CD14-positive monocyte (primary cell): ENCODE measurements at regions not wholly inside any gene's neighbourhood (a gene's known extent, or its start where the extent isn't known, plus 50 kb on each side); places are given as distances from the start of the nearest gene placed in this dataset.

Experiments
- DNase-seq, 3 donors: peaks; one replicate each; pipeline ENCODE4 v3.0.0-alpha.2; 2011 to 2022
- H2AFZ ChIP-seq: 2 replicates; pipeline ENCODE4 v1.6.0; 2012; ENCODE audit warnings: mild to moderate bottlenecking, low read depth, low read length, inconsistent platforms; ENCODE audit not compliant: insufficient read depth, poor library complexity, severe bottlenecking
- H3K27ac ChIP-seq, 2 donors: 1 replicate in 1 of 2; 2 replicates in 1 of 2; pipeline ENCODE4 v1.5.1; 2012 to 2013; ENCODE audit warnings: low read length in 2 of 2, control low read depth in 1 of 2, inconsistent platforms in 1 of 2, low read depth in 1 of 2, mild to moderate bottlenecking in 1 of 2
- H3K27me3 ChIP-seq, 2 donors: one replicate each; pipeline versions ENCODE4 v1.6.0 to v1.6.1; 2011 to 2013; ENCODE audit warnings: low read length in 2 of 2; ENCODE audit not compliant: control insufficient read depth in 2 of 2, insufficient read depth in 2 of 2
- H3K36me3 ChIP-seq, 2 donors: replicated peaks in 1 of 2; 1 replicate in 1 of 2; 2 replicates in 1 of 2; pipeline versions ENCODE4 v1.5.1 to v1.6.1; 2012 to 2013; ENCODE audit warnings: low read length in 2 of 2, control low read depth in 1 of 2, inconsistent platforms in 1 of 2, mild to moderate bottlenecking in 1 of 2; ENCODE audit not compliant: insufficient read depth in 2 of 2, control insufficient read depth in 1 of 2
- H3K4me1 ChIP-seq, 2 donors: 1 replicate in 1 of 2; 2 replicates in 1 of 2; pipeline versions ENCODE4 v1.5.1 to v1.6.1; 2012 to 2013; ENCODE audit warnings: low read length in 2 of 2, control low read depth in 1 of 2, inconsistent platforms in 1 of 2, mild to moderate bottlenecking in 1 of 2, moderate library complexity in 1 of 2; ENCODE audit not compliant: insufficient read depth in 2 of 2, control insufficient read depth in 1 of 2
- H3K4me2 ChIP-seq: replicated peaks from 2 replicates; pipeline ENCODE3; 2012; ENCODE audit warnings: low read length, moderate library complexity, mild to moderate bottlenecking; ENCODE audit not compliant: poor library complexity, severe bottlenecking; ENCODE audit errors: extremely low read depth
- H3K4me3 ChIP-seq, 3 experiments: fragments of 200-600 bp in 1 of 3; sonication (generic) in 1 of 3; replicated peaks in 1 of 3; 1 replicate in 2 of 3; 2 replicates in 1 of 3; pipeline ENCODE4 v1.5.1; 2011 to 2013; ENCODE audit warnings: low read length in 3 of 3, mild to moderate bottlenecking in 3 of 3, control low read depth in 2 of 3, low read depth in 2 of 3, inconsistent platforms in 1 of 3, moderate library complexity in 1 of 3
- H3K79me2 ChIP-seq: 2 replicates; pipeline ENCODE4 v1.6.0; 2012; ENCODE audit warnings: mild to moderate bottlenecking, control low read depth, inconsistent platforms, low read length, moderate library complexity; ENCODE audit not compliant: insufficient read depth
- H3K9ac ChIP-seq: 2 replicates; pipeline ENCODE4 v1.6.0; 2017; ENCODE audit warnings: low read length, mild to moderate bottlenecking; ENCODE audit not compliant: insufficient read depth, poor library complexity, severe bottlenecking
- H3K9me3 ChIP-seq, 2 donors: replicated peaks in 1 of 2; 1 replicate in 1 of 2; 2 replicates in 1 of 2; pipeline versions ENCODE4 v1.5.1 to v1.6.1; 2012 to 2013; ENCODE audit warnings: low read length in 2 of 2, control low read depth in 1 of 2; ENCODE audit not compliant: control insufficient read depth in 1 of 2, insufficient read depth in 1 of 2
- H4K20me1 ChIP-seq: 2 replicates; pipeline ENCODE4 v1.6.0; 2012; ENCODE audit warnings: mild to moderate bottlenecking, low read length, control low read depth, moderate library complexity; ENCODE audit not compliant: insufficient read depth
- H3K27ac Mint-ChIP-seq, 7 donors: one replicate each; pipeline ENCODE4 v1.8.0; 2020; ENCODE audit warnings: mild to moderate bottlenecking in 7 of 7, mixed read lengths in 7 of 7, moderate library complexity in 6 of 7, inconsistent platforms in 2 of 7
- H3K27me3 Mint-ChIP-seq, 3 donors: one replicate each; pipeline ENCODE4 v1.8.0; 2021 to 2022; ENCODE audit warnings: low read depth in 3 of 3, mild to moderate bottlenecking in 3 of 3, mixed read lengths in 3 of 3, moderate library complexity in 3 of 3, inconsistent platforms in 1 of 3
- H3K36me3 Mint-ChIP-seq, 2 donors: one replicate each; pipeline ENCODE4 v1.8.0; 2020; ENCODE audit warnings: mixed read lengths in 2 of 2, inconsistent platforms in 1 of 2, mild to moderate bottlenecking in 1 of 2
- H3K4me1 Mint-ChIP-seq: one replicate; pipeline ENCODE4 v1.8.0; 2020; ENCODE audit warnings: mild to moderate bottlenecking, mixed read lengths
- H3K4me3 Mint-ChIP-seq, 2 donors: one replicate each; pipeline ENCODE4 v1.8.0; 2020; ENCODE audit warnings: mild to moderate bottlenecking in 2 of 2, mixed read lengths in 2 of 2, moderate library complexity in 1 of 2
- H3K9me3 Mint-ChIP-seq, 7 donors: one replicate each; pipeline ENCODE4 v1.8.0; 2020 to 2022; ENCODE audit warnings: mixed read lengths in 7 of 7, mild to moderate bottlenecking in 6 of 7, moderate library complexity in 6 of 7, inconsistent platforms in 2 of 7
- WGBS: methylation state at CpG from one replicate; pipeline ENCODE4 v1.1.5; 2013; ENCODE audit warnings: missing lambda C conversion rate; ENCODE audit not compliant: insufficient coverage; 5-methylcytosine and 5-hydroxymethylcytosine counted together
- intact Hi-C, 2 donors: fragments of 100-400 bp; cut with micrococcal nuclease; formaldehyde crosslinking; loops; one replicate each; pipeline versions ENCODE4 v1.15.0 to v1.15.1; 2023
- TF ChIP-seq, protein P1 (sequence below): fragments of 200-600 bp; IDR thresholded peaks from one replicate; pipeline ENCODE4 v1.8.0; 2022; ENCODE audit warnings: antibody characterized with exemption, mild to moderate bottlenecking

GRCh38 chr22:45103756-45104155 is 60.0 kb upstream of the NUP50 start:
- Histone ChIP-seq H3K4me2 (no peak overlapping the region), H3K4me1 (peaks cover 22 to 29% of the 10 kb centered on the region in 2 donors), H2AFZ (no peak overlapping the region), H3K9ac (no peak overlapping the region), H3K4me3 (no peak overlapping the region), H4K20me1 (no peaks in the 10 kb centered on the region), H3K36me3 (no peaks in the 10 kb centered on the region), H3K27ac (no peak overlapping the region), H3K27me3 (no peaks in the 10 kb centered on the region), H3K9me3 (no peaks in the 10 kb centered on the region), H3K79me2 (no peaks in the 10 kb centered on the region)
- H3K27me3 Mint-ChIP-seq: peaks cover 11 to 17% (median 14%) of the 10 kb centered on the region in 3 donors
- no peak for DNase-seq
- H3K4me3 Mint-ChIP-seq: peak overlapping the region in 1 of 2 donors; percentile 30
- intact Hi-C loops: loop anchor here (2.0 to 10.0 kb wide), 2 partner anchors 63 to 71 kb away; no protein-coding TSS in a partner anchor
- H3K36me3 Mint-ChIP-seq: no peaks in the 10 kb centered on the region
- H3K9me3 Mint-ChIP-seq: peaks cover 0 to 3% (median 0%) of the 10 kb centered on the region in 7 donors
- WGBS: 94% methylated on average over 6 of the region's 10 CpGs
- TF ChIP-seq, protein P1, sequence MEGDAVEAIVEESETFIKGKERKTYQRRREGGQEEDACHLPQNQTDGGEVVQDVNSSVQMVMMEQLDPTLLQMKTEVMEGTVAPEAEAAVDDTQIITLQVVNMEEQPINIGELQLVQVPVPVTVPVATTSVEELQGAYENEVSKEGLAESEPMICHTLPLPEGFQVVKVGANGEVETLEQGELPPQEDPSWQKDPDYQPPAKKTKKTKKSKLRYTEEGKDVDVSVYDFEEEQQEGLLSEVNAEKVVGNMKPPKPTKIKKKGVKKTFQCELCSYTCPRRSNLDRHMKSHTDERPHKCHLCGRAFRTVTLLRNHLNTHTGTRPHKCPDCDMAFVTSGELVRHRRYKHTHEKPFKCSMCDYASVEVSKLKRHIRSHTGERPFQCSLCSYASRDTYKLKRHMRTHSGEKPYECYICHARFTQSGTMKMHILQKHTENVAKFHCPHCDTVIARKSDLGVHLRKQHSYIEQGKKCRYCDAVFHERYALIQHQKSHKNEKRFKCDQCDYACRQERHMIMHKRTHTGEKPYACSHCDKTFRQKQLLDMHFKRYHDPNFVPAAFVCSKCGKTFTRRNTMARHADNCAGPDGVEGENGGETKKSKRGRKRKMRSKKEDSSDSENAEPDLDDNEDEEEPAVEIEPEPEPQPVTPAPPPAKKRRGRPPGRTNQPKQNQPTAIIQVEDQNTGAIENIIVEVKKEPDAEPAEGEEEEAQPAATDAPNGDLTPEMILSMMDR: no peak
- peaks cover 26% of the 10 kb centered on the region for H3K4me1 Mint-ChIP-seq
- no peak overlapping the region for H3K27ac Mint-ChIP-seq

GRCh38 chr22:45104313-45104712 is 59.4 kb upstream of the NUP50 start:
- Mint-ChIP-seq H3K27me3 (peaks cover 11 to 17% (median 14%) of the 10 kb centered on the region in 3 donors), H3K4me3 (no peak overlapping the region)

More at GRCh38 chr22:45104313-45104712, 59.4 kb upstream of the NUP50 start:
- Histone ChIP-seq H3K9me3 (no peaks in the 10 kb centered on the region), H4K20me1 (no peaks in the 10 kb centered on the region), H3K27ac (no peak overlapping the region), H3K9ac (no peak overlapping the region), H2AFZ (no peak overlapping the region), H3K36me3 (no peaks in the 10 kb centered on the region), H3K4me2 (no peak overlapping the region), H3K27me3 (no peaks in the 10 kb centered on the region), H3K4me3 (no peak overlapping the region), H3K79me2 (no peaks in the 10 kb centered on the region), H3K4me1 (peaks cover 22 to 29% of the 10 kb centered on the region in 2 donors)
- TF ChIP-seq, protein P1: no peak
- intact Hi-C loops: loop anchor here in 1 of 2 donors (10.0 kb wide), 1 partner anchor 70 kb away; no protein-coding TSS in a partner anchor
- H3K4me1 Mint-ChIP-seq: peaks cover 26% of the 10 kb centered on the region
- no peak for DNase-seq
- H3K9me3 Mint-ChIP-seq: peaks cover 0 to 3% (median 0%) of the 10 kb centered on the region in 7 donors
- H3K36me3 Mint-ChIP-seq: no peaks in the 10 kb centered on the region
- no peak overlapping the region for H3K27ac Mint-ChIP-seq
- 94% methylated on average over 4 of the region's 10 CpGs for WGBS
